Keratinocyte (primary cell): ENCODE measurements at regions not wholly inside any gene's neighbourhood (a gene's known extent, or its start where the extent isn't known, plus 50 kb on each side); places are given as distances from the start of the nearest gene placed in this dataset.

Experiments used
- DNase-seq: peaks from one replicate; pipeline ENCODE4 v3.0.0-alpha.2; 2011; ENCODE audit warnings: low read depth, missing footprints, low spot score
- FAIRE-seq: peaks from 2 replicates; lab custom pipeline; 2011; peaks lifted over from hg19 to GRCh38; lab: Jason Lieb, UNC
- H2AFZ ChIP-seq: 2 replicates; pipeline ENCODE4 v1.6.0; 2012; ENCODE audit warnings: low read length, control low read depth, inconsistent platforms; ENCODE audit not compliant: control insufficient read depth
- H3K27ac ChIP-seq: 2 replicates; pipeline ENCODE4 v1.5.1; 2011; ENCODE audit warnings: low read length; ENCODE audit not compliant: control insufficient read depth, insufficient read depth
- H3K27me3 ChIP-seq: 3 replicates; pipeline ENCODE4 v1.6.0; 2011; ENCODE audit warnings: low read length; ENCODE audit not compliant: control insufficient read depth, insufficient read depth; ENCODE audit errors: extremely low read depth
- H3K36me3 ChIP-seq, 2 experiments: 2 replicates in 1 of 2; 3 replicates in 1 of 2; pipeline ENCODE4 v1.5.1; 2011; ENCODE audit warnings: low read length in 2 of 2, mild to moderate bottlenecking in 1 of 2; ENCODE audit not compliant: control insufficient read depth in 2 of 2, insufficient read depth in 2 of 2; ENCODE audit errors: extremely low read depth in 1 of 2
- H3K4me1 ChIP-seq: 3 replicates; pipeline ENCODE4 v1.5.1; 2011; ENCODE audit warnings: low read length; ENCODE audit not compliant: control insufficient read depth, insufficient read depth; ENCODE audit errors: extremely low read depth
- H3K4me2 ChIP-seq: 3 replicates; pipeline ENCODE4 v1.6.0; 2011; ENCODE audit warnings: low read depth, low read length; ENCODE audit not compliant: control insufficient read depth, insufficient read depth; ENCODE audit errors: extremely low read depth
- H3K4me3 ChIP-seq, 3 experiments: fragments of 200-600 bp in 1 of 3; sonication (generic) in 1 of 3; 2 replicates in 2 of 3; 3 replicates in 1 of 3; pipeline ENCODE4 v1.5.1; 2011 to 2016; ENCODE audit warnings: low read length in 3 of 3, mild to moderate bottlenecking in 3 of 3, control low read depth in 2 of 3, inconsistent platforms in 1 of 3, low read depth in 1 of 3, mixed read lengths in 1 of 3, mixed run types in 1 of 3, moderate library complexity in 1 of 3; ENCODE audit not compliant: control insufficient read depth in 2 of 3, insufficient read depth in 2 of 3; ENCODE audit errors: extremely low read depth in 1 of 3
- H3K79me2 ChIP-seq: 2 replicates; pipeline ENCODE4 v1.6.0; 2012; ENCODE audit warnings: low read length; ENCODE audit not compliant: control insufficient read depth, insufficient read depth
- H3K9ac ChIP-seq: 3 replicates; pipeline ENCODE4 v1.6.0; 2011; ENCODE audit warnings: low read length; ENCODE audit not compliant: control insufficient read depth, insufficient read depth; ENCODE audit errors: extremely low read depth
- H3K9me1 ChIP-seq: 3 replicates; pipeline ENCODE4 v1.6.0; 2011; ENCODE audit warnings: low read length; ENCODE audit not compliant: control insufficient read depth, insufficient read depth; ENCODE audit errors: extremely low read depth
- H3K9me3 ChIP-seq: 2 replicates; pipeline ENCODE4 v1.5.1; 2012; ENCODE audit warnings: low read depth, low read length; ENCODE audit not compliant: control insufficient read depth
- H4K20me1 ChIP-seq: 3 replicates; pipeline ENCODE4 v1.6.0; 2011; ENCODE audit warnings: low read length; ENCODE audit not compliant: control insufficient read depth, insufficient read depth; ENCODE audit errors: extremely low read depth
- EZH2 ChIP-seq: IDR thresholded peaks from one replicate; pipeline ENCODE4 v1.6.1; 2012; ENCODE audit warnings: inconsistent platforms, mild to moderate bottlenecking, low read length, moderate library complexity
- dilution Hi-C: fragments of 300-500 bp; cut with MboI; formaldehyde crosslinking; loops from one replicate; pipeline ENCODE4 v1.7.0; 2020; ENCODE audit warnings: low sequenced_read_pairs; ENCODE audit not compliant: extremely low pct_ligation_motif_present
- TF ChIP-seq, protein P1 (sequence below), 3 experiments: IDR thresholded peaks in 1 of 3; conservative IDR thresholded peaks in 1 of 3; optimal IDR thresholded peaks in 1 of 3; 2 replicates in 2 of 3; 3 replicates in 1 of 3; pipeline versions ENCODE3 to v1.5.1; 2011; ENCODE audit warnings: low read length in 3 of 3, mild to moderate bottlenecking in 3 of 3, moderate library complexity in 2 of 3, control low read depth in 1 of 3, inconsistent platforms in 1 of 3; ENCODE audit not compliant: insufficient read depth in 2 of 3; ENCODE audit errors: extremely low read depth in 1 of 3

- no peak for DNase-seq
- Histone ChIP-seq H3K9me3 (no peaks in the 10 kb centered on the region), H3K36me3 (no peaks in the 10 kb centered on the region), H3K4me2 (no peak overlapping the region), H4K20me1 (no peaks in the 10 kb centered on the region), H3K79me2 (no peaks in the 10 kb centered on the region), H3K9me1 (no peaks in the 10 kb centered on the region), H3K4me1 (no peaks in the 10 kb centered on the region), H3K4me3 (no peak overlapping the region), H3K9ac (no peak overlapping the region), H2AFZ (no peak overlapping the region), H3K27ac (no peak overlapping the region), H3K27me3 (no peaks in the 10 kb centered on the region)
- FAIRE-seq: no peak
- TF ChIP-seq EZH2: no peak
- TF ChIP-seq, protein P1, sequence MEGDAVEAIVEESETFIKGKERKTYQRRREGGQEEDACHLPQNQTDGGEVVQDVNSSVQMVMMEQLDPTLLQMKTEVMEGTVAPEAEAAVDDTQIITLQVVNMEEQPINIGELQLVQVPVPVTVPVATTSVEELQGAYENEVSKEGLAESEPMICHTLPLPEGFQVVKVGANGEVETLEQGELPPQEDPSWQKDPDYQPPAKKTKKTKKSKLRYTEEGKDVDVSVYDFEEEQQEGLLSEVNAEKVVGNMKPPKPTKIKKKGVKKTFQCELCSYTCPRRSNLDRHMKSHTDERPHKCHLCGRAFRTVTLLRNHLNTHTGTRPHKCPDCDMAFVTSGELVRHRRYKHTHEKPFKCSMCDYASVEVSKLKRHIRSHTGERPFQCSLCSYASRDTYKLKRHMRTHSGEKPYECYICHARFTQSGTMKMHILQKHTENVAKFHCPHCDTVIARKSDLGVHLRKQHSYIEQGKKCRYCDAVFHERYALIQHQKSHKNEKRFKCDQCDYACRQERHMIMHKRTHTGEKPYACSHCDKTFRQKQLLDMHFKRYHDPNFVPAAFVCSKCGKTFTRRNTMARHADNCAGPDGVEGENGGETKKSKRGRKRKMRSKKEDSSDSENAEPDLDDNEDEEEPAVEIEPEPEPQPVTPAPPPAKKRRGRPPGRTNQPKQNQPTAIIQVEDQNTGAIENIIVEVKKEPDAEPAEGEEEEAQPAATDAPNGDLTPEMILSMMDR (optimal IDR thresholded peaks at IDR 0.05 in 1 of 3, IDR thresholded peaks at IDR 0.05 in 1 of 3, conservative IDR thresholded peaks at IDR 0.05 in 1 of 3; ENCODE audit: extremely low read depth in 1 of 3, insufficient read depth in 2 of 3, low read length in 3 of 3): no peak
- dilution Hi-C loops: no loop called here
These were observed 360.9 kb upstream of the AGA start for GRCh38 chr4:177803151-177803550.

GRCh38 chr4:177809791-177810190, 367.6 kb upstream of the AGA start:
- Histone ChIP-seq H3K4me2 (no peak overlapping the region), H3K9me3 (no peaks in the 10 kb centered on the region), H3K9ac (no peak overlapping the region), H3K4me1 (no peaks in the 10 kb centered on the region), H3K27me3 (no peaks in the 10 kb centered on the region), H3K36me3 (no peaks in the 10 kb centered on the region), H3K9me1 (no peaks in the 10 kb centered on the region), H3K79me2 (no peaks in the 10 kb centered on the region), H2AFZ (no peak overlapping the region), H3K4me3 (no peak overlapping the region), H3K27ac (no peak overlapping the region), H4K20me1 (no peaks in the 10 kb centered on the region)
- DNase-seq (no peak), FAIRE-seq (no peak)
- TF ChIP-seq, protein P1 (optimal IDR thresholded peaks at IDR 0.05 in 1 of 3, IDR thresholded peaks at IDR 0.05 in 1 of 3, conservative IDR thresholded peaks at IDR 0.05 in 1 of 3; ENCODE audit: extremely low read depth in 1 of 3, insufficient read depth in 2 of 3, low read length in 3 of 3): no peak
- TF ChIP-seq EZH2: no peak
- dilution Hi-C loops: no loop called here
